Lower lobe of right lung (tissue), 2 donors: ENCODE measurements at regions not wholly inside any gene's neighbourhood (a gene's known extent, or its start where the extent isn't known, plus 50 kb on each side); places are given as distances from the start of the nearest gene placed in this dataset.

Experiments
- ATAC-seq, 2 donors: fragments of 200-7000 bp; cut with Tn5 transposase; one replicate each; pipeline ENCODE4 v1.9.1; 2020 to 2022; ENCODE audit warnings: mild to moderate bottlenecking in 2 of 2, moderate library complexity in 2 of 2
- DNase-seq: peaks from one replicate; pipeline ENCODE4 v3.0.0-alpha.2; 2020
- H3K27ac ChIP-seq: fragments of 200-600 bp; one replicate; pipeline ENCODE4 v1.8.0; 2022
- H3K27me3 ChIP-seq: fragments of 200-600 bp; one replicate; pipeline ENCODE4 v1.8.0; 2022; ENCODE audit warnings: low read depth
- H3K36me3 ChIP-seq: fragments of 200-600 bp; one replicate; pipeline ENCODE4 v1.8.0; 2022; ENCODE audit warnings: mild to moderate bottlenecking
- H3K4me1 ChIP-seq: fragments of 200-600 bp; one replicate; pipeline ENCODE4 v1.8.0; 2022
- H3K4me3 ChIP-seq: fragments of 200-600 bp; one replicate; pipeline ENCODE4 v1.8.0; 2022; ENCODE audit warnings: mild to moderate bottlenecking
- H3K9me3 ChIP-seq: fragments of 200-600 bp; one replicate; pipeline ENCODE4 v1.8.0; 2022
- CTCF ChIP-seq: fragments of 200-600 bp; IDR thresholded peaks from one replicate; pipeline ENCODE4 v1.8.0; 2022; ENCODE audit warnings: antibody characterized with exemption, mild to moderate bottlenecking
- intact Hi-C: fragments of 100-400 bp; cut with DNase I; formaldehyde crosslinking; loops from one replicate; pipeline ENCODE4 v1.11.0; 2022
- donor health status: DM: no; HTN: yes; CAD: no; lungs with severe emphysema.

GRCh38 chr13:31614704-31615103, 124.6 kb upstream of the RXFP2 start:
- DNase-seq (no peak), ATAC-seq (no peak)
- Histone ChIP-seq H3K27me3 (no peaks in the 10 kb centered on the region), H3K36me3 (no peaks in the 10 kb centered on the region), H3K27ac (no peak overlapping the region), H3K9me3 (no peaks in the 10 kb centered on the region), H3K4me3 (no peak overlapping the region), H3K4me1 (no peaks in the 10 kb centered on the region)
- no peak for TF ChIP-seq CTCF
- intact Hi-C loops, result no loop called here

GRCh38 chr13:31625115-31625514, 114.2 kb upstream of the RXFP2 start:
- no peak for ATAC-seq
- intact Hi-C loops, result no loop called here
- DNase-seq, result no peak

GRCh38 chr13:31627097-31627845, 112.1 kb upstream of the RXFP2 start:
- TF ChIP-seq CTCF, result no peak
- DNase-seq, result no peak
- ATAC-seq, result no peak
- Histone ChIP-seq H3K4me3 (no peak overlapping the region), H3K9me3 (no peaks in the 10 kb centered on the region), H3K36me3 (no peaks in the 10 kb centered on the region), H3K4me1 (no peaks in the 10 kb centered on the region), H3K27me3 (no peaks in the 10 kb centered on the region), H3K27ac (no peak overlapping the region)
- intact Hi-C loops, result no loop called here

More at GRCh38 chr13:31625115-31625514, 114.2 kb upstream of the RXFP2 start:
- no peaks in the 10 kb centered on the region for H3K4me1 ChIP-seq
- H3K9me3 ChIP-seq, result no peaks in the 10 kb centered on the region
- no peak for TF ChIP-seq CTCF
- H3K4me3 ChIP-seq, result no peak overlapping the region
- H3K27ac ChIP-seq, result no peak overlapping the region
- no peaks in the 10 kb centered on the region for H3K27me3 ChIP-seq
- H3K36me3 ChIP-seq, result no peaks in the 10 kb centered on the region

GRCh38 chr13:31629085-31629780, 110.1 kb upstream of the RXFP2 start:
- H3K4me1 ChIP-seq, result no peaks in the 10 kb centered on the region
- no peaks in the 10 kb centered on the region for H3K36me3 ChIP-seq
- no peak overlapping the region for H3K4me3 ChIP-seq
- no peak for TF ChIP-seq CTCF
- no peak for DNase-seq
- no peaks in the 10 kb centered on the region for H3K27me3 ChIP-seq
- peak in 1 of 2 donors; percentile 62 for ATAC-seq
- H3K27ac ChIP-seq, result no peak overlapping the region
- intact Hi-C loops, result no loop called here
- H3K9me3 ChIP-seq, result no peaks in the 10 kb centered on the region

- ATAC-seq, result no peak
- Histone ChIP-seq H3K36me3 (no peaks in the 10 kb centered on the region), H3K27ac (no peak overlapping the region), H3K4me3 (no peak overlapping the region), H3K4me1 (no peaks in the 10 kb centered on the region), H3K9me3 (no peaks in the 10 kb centered on the region), H3K27me3 (no peaks in the 10 kb centered on the region)
- intact Hi-C loops, result no loop called here
- no peak for TF ChIP-seq CTCF
- no peak for DNase-seq
Observed at GRCh38 chr13:31631071-31631470, 108.3 kb upstream of the RXFP2 start.
